Mesothelial cell of epicardium (in vitro differentiated cells): ENCODE measurements at regions not wholly inside any gene's neighbourhood (a gene's known extent, or its start where the extent isn't known, plus 50 kb on each side); places are given as distances from the start of the nearest gene placed in this dataset.
"Not testable (repeated sequence)": the region's sequence is repeated elsewhere in the genome, so short reads cannot be mapped to it uniquely, and the experiment has no call there.

ENCODE experiments used
- DNase-seq, 2 experiments: peaks; one replicate each; pipeline ENCODE4 v3.0.0; 2021; ENCODE audit warnings: low spot score in 2 of 2; ENCODE audit not compliant: unreplicated experiment in 2 of 2
- H3K27ac Mint-ChIP-seq: 2 replicates; pipeline ENCODE4 v1.8.0; 2021; ENCODE audit warnings: mixed read lengths
- H3K27me3 Mint-ChIP-seq: 2 replicates; pipeline ENCODE4 v1.8.0; 2021; ENCODE audit warnings: low read depth, mixed read lengths
- H3K36me3 Mint-ChIP-seq: 2 replicates; pipeline ENCODE4 v1.8.0; 2021; ENCODE audit warnings: mixed read lengths
- H3K4me1 Mint-ChIP-seq: 2 replicates; pipeline ENCODE4 v1.8.0; 2021; ENCODE audit warnings: mixed read lengths
- H3K4me3 Mint-ChIP-seq: 2 replicates; pipeline ENCODE4 v1.8.0; 2021; ENCODE audit warnings: mild to moderate bottlenecking, moderate library complexity, mixed read lengths
- H3K9me3 Mint-ChIP-seq: 2 replicates; pipeline ENCODE4 v1.8.0; 2021; ENCODE audit warnings: mixed read lengths
- CTCF ChIP-seq: fragments of 200-600 bp; sonication (generic); IDR thresholded peaks from one replicate; pipeline ENCODE4 v1.5.0; 2021; ENCODE audit warnings: antibody characterized with exemption; ENCODE audit not compliant: unreplicated experiment

DNA sequence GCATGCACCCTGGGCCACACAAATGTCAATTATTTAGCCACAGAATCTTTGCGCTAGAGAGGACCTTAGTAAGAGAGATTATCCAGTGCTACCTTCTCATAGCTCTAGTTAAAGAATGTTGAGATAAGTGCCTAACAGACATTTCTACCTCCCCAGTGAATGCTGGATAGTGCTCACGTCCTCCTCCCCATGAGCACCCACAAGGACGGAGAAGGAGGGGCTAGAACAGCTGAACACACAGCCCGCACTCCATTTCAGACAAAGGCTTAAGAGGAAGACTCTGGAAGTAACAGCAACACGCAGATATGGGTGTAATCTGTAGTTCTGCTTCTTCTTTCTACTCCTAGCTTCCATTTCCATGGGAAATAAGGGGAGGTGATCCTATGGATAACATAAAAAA is 120.5 kb downstream of the FEM1C start:
- DNase-seq: no peak
- Mint-ChIP-seq H3K4me1 (no peaks in the 10 kb centered on the region), H3K27ac (no peak overlapping the region), H3K9me3 (peaks cover 1% of the 10 kb centered on the region), H3K27me3 (no peaks in the 10 kb centered on the region), H3K4me3 (no peak overlapping the region), H3K36me3 (no peaks in the 10 kb centered on the region)
- no peak for TF ChIP-seq CTCF

DNA sequence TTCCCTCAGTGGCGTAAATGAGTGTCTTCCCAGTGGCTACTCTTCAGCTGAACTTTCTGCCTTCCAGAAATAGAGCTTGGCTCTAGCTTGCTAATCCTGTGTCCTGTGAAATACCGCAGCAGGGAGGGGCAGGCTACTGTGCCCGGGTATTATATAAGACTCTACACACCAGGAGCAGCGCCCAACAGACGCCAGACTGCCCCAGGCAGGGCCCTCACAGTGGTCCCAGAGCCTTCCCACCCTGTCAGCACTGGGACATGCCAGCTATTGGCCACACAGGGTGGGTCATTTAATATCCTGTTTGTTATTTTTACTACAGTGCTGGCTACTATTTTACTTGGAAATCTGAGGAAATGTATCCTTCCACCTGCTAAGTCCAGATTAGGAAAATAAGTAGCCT is 121.0 kb downstream of the FEM1C start:
- no peak for TF ChIP-seq CTCF
- Mint-ChIP-seq H3K36me3 (no peaks in the 10 kb centered on the region), H3K27me3 (no peaks in the 10 kb centered on the region)

DNA sequence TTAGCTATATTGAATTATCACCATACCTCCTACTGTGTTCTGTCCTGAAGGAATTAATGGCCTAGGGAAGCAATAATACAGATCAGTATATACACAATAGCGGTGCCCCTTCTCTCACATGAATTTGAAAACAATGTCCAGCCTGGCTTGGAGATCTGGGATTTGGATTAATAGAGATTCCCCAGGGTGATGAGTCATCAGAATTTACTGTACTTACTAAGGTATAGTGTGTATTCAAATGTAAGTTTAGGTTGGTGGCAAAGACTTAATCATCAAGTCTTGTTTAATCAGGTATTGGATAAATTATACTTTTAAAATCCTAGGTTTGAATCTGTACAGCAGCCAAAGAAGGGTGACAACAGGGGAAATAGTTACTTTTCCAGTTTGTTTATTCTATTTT is 121.5 kb downstream of the FEM1C start:
- no peaks in the 10 kb centered on the region for H3K27me3 Mint-ChIP-seq
- no peak for DNase-seq
- no peaks in the 10 kb centered on the region for H3K36me3 Mint-ChIP-seq
- no peak overlapping the region for H3K4me3 Mint-ChIP-seq
- no peak for TF ChIP-seq CTCF
- H3K4me1 Mint-ChIP-seq: no peaks in the 10 kb centered on the region
- H3K9me3 Mint-ChIP-seq: peaks cover 4% of the 10 kb centered on the region
- H3K27ac Mint-ChIP-seq: no peak overlapping the region

More for the DNA sequence above, 121.0 kb downstream of the FEM1C start:
- Mint-ChIP-seq H3K4me3 (no peak overlapping the region), H3K9me3 (peaks cover 4% of the 10 kb centered on the region), H3K4me1 (no peaks in the 10 kb centered on the region), H3K27ac (no peak overlapping the region)
- no peak for DNase-seq

GRCh38 chr5:115420812-115421211 is 123.8 kb downstream of the FEM1C start:
- not testable (repeated sequence) for H3K27ac Mint-ChIP-seq, DNase-seq, H3K4me1 Mint-ChIP-seq, H3K36me3 Mint-ChIP-seq, H3K9me3 Mint-ChIP-seq, H3K4me3 Mint-ChIP-seq, H3K27me3 Mint-ChIP-seq

DNA sequence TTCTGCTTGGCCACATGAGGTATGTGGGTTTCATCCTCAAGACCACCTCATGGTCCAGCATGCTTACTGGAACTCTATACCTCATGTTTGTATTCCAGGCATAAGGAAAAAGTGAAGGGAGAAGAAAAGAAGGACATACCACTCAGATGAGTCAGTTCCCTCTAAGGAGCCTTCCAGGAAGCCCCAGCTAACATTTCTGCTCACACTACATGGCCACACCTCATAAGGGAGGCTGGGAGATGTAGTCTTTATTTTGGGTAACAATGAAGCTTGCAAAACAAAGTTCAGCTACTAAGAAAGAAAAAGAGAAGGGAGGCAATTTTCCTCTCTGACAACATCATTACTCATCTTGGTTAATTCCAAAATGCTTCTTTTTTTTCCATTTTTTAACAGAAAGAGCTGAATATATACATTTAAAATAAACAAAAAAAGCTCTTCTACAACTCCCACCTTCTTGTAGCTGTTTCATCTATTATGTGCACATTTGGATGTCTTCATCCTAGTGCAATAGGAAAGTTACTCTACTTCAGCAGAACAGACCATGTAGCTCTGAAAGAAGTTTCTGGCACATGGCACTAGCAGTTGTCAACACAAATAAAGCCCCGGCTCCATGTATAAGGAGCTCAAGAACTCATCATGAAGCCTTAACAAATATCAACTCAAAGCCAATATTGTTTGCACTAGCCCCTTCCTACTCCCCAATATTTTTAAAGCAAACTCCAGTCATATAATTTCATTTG is 123.6 kb upstream of the CCDC112 start:
- no peak overlapping the region for H3K4me3 Mint-ChIP-seq
- no peaks in the 10 kb centered on the region for H3K4me1 Mint-ChIP-seq
- H3K9me3 Mint-ChIP-seq: peaks cover 4% of the 10 kb centered on the region
- DNase-seq: no peak
- no peaks in the 10 kb centered on the region for H3K36me3 Mint-ChIP-seq
- TF ChIP-seq CTCF: no peak
- peaks cover 3% of the 10 kb centered on the region for H3K27me3 Mint-ChIP-seq
- no peak overlapping the region for H3K27ac Mint-ChIP-seq

DNA sequence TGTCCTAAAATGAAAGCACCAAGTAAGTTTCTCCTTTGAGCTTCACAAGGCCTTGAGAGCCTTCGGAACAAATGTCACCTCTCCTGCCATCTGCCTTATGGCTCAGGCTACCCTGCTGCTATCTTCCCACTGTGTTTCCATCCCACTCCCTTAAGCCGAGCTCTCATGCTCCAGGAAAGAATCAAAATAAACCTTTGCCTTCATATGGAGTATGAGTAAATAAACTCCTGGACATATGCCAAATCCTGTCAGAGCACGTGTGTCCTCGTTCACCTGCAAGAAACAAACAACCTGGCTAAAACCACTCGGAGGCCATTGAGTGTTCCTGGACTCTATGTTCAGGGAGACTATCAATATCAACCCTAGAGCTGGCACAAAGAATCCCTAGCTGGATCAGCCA is 122.3 kb upstream of the CCDC112 start:
- H3K27ac Mint-ChIP-seq: no peak overlapping the region
- no peaks in the 10 kb centered on the region for H3K36me3 Mint-ChIP-seq
- no peaks in the 10 kb centered on the region for H3K4me1 Mint-ChIP-seq
- no peak for DNase-seq
- peaks cover 4% of the 10 kb centered on the region for H3K9me3 Mint-ChIP-seq
- H3K27me3 Mint-ChIP-seq: peaks cover 3% of the 10 kb centered on the region
- TF ChIP-seq CTCF: no peak
- no peak overlapping the region for H3K4me3 Mint-ChIP-seq
